ENCODE measurements at regions not wholly inside any gene's neighbourhood (a gene's known extent, or its start where the extent isn't known, plus 50 kb on each side); places are given as distances from the start of the nearest gene placed in this dataset.

DNA sequence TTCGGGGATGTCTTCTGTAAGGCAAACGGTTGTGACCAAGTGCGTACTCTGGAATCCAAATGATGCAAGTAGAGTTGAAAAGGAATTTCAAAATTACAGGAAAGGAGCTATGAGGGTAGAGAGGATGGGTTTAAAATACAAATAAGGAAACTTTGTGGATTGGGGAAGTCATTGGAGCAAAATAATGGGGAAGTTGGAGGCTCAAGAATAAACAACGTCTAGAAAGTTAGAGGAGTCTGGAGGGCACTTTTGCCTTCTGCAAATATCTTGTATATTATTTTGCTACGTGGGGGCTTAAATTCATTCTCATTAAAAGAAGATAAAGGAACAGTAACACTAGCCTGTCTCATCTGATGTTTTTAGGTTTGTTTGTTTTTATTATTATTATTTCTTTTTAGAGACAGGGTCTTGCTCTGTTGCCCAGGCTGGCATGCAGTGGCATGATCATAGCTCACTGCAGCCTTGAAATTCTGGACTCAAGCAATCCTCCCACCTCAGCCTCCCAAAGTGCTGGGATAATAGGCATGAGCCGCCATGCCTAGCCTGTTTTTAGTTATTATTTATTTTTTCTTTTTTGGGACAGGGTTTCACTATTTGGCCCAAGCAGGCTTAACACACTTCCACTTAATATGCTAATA is 55.0 kb upstream of the TNFAIP3 start:
- H3K36me3 Mint-ChIP-seq (ENCODE audit: insufficient read depth in 1 of 3, low read depth in 3 of 3): no peaks in the 10 kb centered on the region; a peak in 1 of 7 replicates
- peaks cover 0 to 7% of the 10 kb centered on the region in 2 experiments; a peak in 2 of 4 replicates for H3K4me1 Mint-ChIP-seq
- Histone ChIP-seq H3K4me1 (ENCODE audit: insufficient read depth, low read length) (no peaks in the 10 kb centered on the region), H3K14ac (ENCODE audit: insufficient read depth, low read length) (no peak overlapping the region), H3K18ac (ENCODE audit: insufficient read length, low read depth, low read length) (no peak overlapping the region), H3K27me3 (ENCODE audit: insufficient read depth, low read length) (no peaks in the 10 kb centered on the region), H4K5ac (ENCODE audit: insufficient read length, low read depth, low read length) (no peak overlapping the region), H4K20me1 (ENCODE audit: control insufficient read depth, insufficient read depth, insufficient read length) (no peaks in the 10 kb centered on the region), H2BK15ac (ENCODE audit: low read depth, low read length) (no peak overlapping the region), H2AFZ (ENCODE audit: low read length) (no peak overlapping the region), H2BK5ac (ENCODE audit: insufficient read length, low read length) (no peak overlapping the region), H4K8ac (replicated peaks; ENCODE audit: insufficient read length, low read depth, low read length) (no peak overlapping the region), H2BK20ac (ENCODE audit: low read depth, low read length, poor library complexity, severe bottlenecking) (no peak overlapping the region), H3K79me1 (ENCODE audit: insufficient read depth, low read depth, low read length, poor library complexity, severe bottlenecking) (no peaks in the 10 kb centered on the region), H3K4ac (ENCODE audit: low read depth, low read length) (no peak overlapping the region), H3K79me2 (ENCODE audit: insufficient read depth, low read length) (no peaks in the 10 kb centered on the region), H4K91ac (ENCODE audit: insufficient read length, low read depth, low read length) (no peak overlapping the region), H3K4me2 (ENCODE audit: insufficient read depth, insufficient read length, low read length) (no peak overlapping the region), H3K23ac (ENCODE audit: insufficient read length, low read depth, low read length) (no peak overlapping the region), H3K27ac (ENCODE audit: insufficient read length, low read depth, low read length) (no peak overlapping the region), H3T11ph (ENCODE audit: low read length) (no peak overlapping the region), H3K23me2 (ENCODE audit: insufficient read length, low read depth, low read length, poor library complexity, severe bottlenecking) (no peaks in the 10 kb centered on the region), H2BK12ac (ENCODE audit: insufficient read length, low read depth, low read length) (no peak overlapping the region), H3K56ac (ENCODE audit: insufficient read length, low read depth, low read length) (no peak overlapping the region), H3K9me3 (ENCODE audit: control insufficient read depth, low read depth, low read length) (no peaks in the 10 kb centered on the region), H3K9ac (ENCODE audit: extremely low read depth, insufficient read length, low read length) (no peak overlapping the region), H2AK5ac (ENCODE audit: insufficient read length, low read length) (no peak overlapping the region), H2BK120ac (ENCODE audit: low read depth, low read length, poor library complexity, severe bottlenecking) (no peak overlapping the region)
- TF ChIP-seq, protein P1, sequence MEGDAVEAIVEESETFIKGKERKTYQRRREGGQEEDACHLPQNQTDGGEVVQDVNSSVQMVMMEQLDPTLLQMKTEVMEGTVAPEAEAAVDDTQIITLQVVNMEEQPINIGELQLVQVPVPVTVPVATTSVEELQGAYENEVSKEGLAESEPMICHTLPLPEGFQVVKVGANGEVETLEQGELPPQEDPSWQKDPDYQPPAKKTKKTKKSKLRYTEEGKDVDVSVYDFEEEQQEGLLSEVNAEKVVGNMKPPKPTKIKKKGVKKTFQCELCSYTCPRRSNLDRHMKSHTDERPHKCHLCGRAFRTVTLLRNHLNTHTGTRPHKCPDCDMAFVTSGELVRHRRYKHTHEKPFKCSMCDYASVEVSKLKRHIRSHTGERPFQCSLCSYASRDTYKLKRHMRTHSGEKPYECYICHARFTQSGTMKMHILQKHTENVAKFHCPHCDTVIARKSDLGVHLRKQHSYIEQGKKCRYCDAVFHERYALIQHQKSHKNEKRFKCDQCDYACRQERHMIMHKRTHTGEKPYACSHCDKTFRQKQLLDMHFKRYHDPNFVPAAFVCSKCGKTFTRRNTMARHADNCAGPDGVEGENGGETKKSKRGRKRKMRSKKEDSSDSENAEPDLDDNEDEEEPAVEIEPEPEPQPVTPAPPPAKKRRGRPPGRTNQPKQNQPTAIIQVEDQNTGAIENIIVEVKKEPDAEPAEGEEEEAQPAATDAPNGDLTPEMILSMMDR (conservative IDR thresholded peaks at IDR 0.05): no peak
- no peaks in the 10 kb centered on the region; the same call in 1 of the 2 replicates for H3K27me3 Mint-ChIP-seq (ENCODE audit: low read depth)
- no peak overlapping the region for H3K4me3 Mint-ChIP-seq
- no CpG with 5 or more reads among the region's 6 CpGs for WGBS (ENCODE audit: extremely low coverage, insufficient read length, low lambda C conversion rate)
- DNase-seq: no peak
- H3K9me3 Mint-ChIP-seq: no peaks in the 10 kb centered on the region
- no peak overlapping the region for H3K27ac Mint-ChIP-seq

Data from H9 (cell line).